ENCODE measurements at regions not wholly inside any gene's neighbourhood (a gene's known extent, or its start where the extent isn't known, plus 50 kb on each side); places are given as distances from the start of the nearest gene placed in this dataset.

DNA sequence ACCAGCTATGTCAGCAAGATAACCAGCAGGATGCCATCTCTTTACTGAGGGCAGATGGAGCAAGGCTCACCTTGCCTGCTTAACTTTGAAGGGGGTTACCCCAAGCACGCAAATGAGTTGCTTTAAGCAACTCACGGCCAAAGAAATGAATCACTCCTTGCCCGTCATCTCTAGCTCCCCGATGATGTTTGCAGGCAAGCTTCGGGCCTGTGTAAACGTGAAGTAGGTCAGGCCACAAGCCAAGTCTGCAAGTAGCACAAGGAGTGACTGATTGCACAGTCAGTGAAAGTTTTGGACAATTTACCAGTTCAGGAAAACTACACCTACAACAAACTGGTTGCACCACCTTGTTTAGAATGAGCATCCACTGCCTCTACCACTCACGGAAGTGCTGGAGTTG is 699.7 kb upstream of the TBX3 start:
- H3K4me2 ChIP-seq (ENCODE audit: insufficient read depth, low read length): no peak overlapping the region
- no peaks in the 10 kb centered on the region for H4K20me1 ChIP-seq (replicated peaks; ENCODE audit: control insufficient read depth, insufficient read depth, low read length)
- TF ChIP-seq, protein P1, sequence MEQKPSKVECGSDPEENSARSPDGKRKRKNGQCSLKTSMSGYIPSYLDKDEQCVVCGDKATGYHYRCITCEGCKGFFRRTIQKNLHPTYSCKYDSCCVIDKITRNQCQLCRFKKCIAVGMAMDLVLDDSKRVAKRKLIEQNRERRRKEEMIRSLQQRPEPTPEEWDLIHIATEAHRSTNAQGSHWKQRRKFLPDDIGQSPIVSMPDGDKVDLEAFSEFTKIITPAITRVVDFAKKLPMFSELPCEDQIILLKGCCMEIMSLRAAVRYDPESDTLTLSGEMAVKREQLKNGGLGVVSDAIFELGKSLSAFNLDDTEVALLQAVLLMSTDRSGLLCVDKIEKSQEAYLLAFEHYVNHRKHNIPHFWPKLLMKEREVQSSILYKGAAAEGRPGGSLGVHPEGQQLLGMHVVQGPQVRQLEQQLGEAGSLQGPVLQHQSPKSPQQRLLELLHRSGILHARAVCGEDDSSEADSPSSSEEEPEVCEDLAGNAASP (IDR thresholded peaks at IDR 0.05): no peak
- TF ChIP-seq KLF16 (IDR thresholded peaks at IDR 0.05): no peak
- TF ChIP-seq PHTF2 (CRISPR knock-in tag; IDR thresholded peaks at IDR 0.05): no peak
- TF ChIP-seq, protein P2, sequence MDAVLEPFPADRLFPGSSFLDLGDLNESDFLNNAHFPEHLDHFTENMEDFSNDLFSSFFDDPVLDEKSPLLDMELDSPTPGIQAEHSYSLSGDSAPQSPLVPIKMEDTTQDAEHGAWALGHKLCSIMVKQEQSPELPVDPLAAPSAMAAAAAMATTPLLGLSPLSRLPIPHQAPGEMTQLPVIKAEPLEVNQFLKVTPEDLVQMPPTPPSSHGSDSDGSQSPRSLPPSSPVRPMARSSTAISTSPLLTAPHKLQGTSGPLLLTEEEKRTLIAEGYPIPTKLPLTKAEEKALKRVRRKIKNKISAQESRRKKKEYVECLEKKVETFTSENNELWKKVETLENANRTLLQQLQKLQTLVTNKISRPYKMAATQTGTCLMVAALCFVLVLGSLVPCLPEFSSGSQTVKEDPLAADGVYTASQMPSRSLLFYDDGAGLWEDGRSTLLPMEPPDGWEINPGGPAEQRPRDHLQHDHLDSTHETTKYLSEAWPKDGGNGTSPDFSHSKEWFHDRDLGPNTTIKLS (IDR thresholded peaks at IDR 0.05; ENCODE audit: borderline replicate concordance, low read depth): no peak
- TF ChIP-seq, protein P3, sequence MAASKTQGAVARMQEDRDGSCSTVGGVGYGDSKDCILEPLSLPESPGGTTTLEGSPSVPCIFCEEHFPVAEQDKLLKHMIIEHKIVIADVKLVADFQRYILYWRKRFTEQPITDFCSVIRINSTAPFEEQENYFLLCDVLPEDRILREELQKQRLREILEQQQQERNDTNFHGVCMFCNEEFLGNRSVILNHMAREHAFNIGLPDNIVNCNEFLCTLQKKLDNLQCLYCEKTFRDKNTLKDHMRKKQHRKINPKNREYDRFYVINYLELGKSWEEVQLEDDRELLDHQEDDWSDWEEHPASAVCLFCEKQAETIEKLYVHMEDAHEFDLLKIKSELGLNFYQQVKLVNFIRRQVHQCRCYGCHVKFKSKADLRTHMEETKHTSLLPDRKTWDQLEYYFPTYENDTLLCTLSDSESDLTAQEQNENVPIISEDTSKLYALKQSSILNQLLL (CRISPR knock-in tag; IDR thresholded peaks at IDR 0.05; ENCODE audit: borderline replicate concordance): no peak
- TF ChIP-seq, protein P4, sequence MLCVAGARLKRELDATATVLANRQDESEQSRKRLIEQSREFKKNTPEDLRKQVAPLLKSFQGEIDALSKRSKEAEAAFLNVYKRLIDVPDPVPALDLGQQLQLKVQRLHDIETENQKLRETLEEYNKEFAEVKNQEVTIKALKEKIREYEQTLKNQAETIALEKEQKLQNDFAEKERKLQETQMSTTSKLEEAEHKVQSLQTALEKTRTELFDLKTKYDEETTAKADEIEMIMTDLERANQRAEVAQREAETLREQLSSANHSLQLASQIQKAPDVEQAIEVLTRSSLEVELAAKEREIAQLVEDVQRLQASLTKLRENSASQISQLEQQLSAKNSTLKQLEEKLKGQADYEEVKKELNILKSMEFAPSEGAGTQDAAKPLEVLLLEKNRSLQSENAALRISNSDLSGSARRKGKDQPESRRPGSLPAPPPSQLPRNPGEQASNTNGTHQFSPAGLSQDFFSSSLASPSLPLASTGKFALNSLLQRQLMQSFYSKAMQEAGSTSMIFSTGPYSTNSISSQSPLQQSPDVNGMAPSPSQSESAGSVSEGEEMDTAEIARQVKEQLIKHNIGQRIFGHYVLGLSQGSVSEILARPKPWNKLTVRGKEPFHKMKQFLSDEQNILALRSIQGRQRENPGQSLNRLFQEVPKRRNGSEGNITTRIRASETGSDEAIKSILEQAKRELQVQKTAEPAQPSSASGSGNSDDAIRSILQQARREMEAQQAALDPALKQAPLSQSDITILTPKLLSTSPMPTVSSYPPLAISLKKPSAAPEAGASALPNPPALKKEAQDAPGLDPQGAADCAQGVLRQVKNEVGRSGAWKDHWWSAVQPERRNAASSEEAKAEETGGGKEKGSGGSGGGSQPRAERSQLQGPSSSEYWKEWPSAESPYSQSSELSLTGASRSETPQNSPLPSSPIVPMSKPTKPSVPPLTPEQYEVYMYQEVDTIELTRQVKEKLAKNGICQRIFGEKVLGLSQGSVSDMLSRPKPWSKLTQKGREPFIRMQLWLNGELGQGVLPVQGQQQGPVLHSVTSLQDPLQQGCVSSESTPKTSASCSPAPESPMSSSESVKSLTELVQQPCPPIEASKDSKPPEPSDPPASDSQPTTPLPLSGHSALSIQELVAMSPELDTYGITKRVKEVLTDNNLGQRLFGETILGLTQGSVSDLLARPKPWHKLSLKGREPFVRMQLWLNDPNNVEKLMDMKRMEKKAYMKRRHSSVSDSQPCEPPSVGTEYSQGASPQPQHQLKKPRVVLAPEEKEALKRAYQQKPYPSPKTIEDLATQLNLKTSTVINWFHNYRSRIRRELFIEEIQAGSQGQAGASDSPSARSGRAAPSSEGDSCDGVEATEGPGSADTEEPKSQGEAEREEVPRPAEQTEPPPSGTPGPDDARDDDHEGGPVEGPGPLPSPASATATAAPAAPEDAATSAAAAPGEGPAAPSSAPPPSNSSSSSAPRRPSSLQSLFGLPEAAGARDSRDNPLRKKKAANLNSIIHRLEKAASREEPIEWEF (CRISPR knock-in tag; IDR thresholded peaks at IDR 0.05): no peak
- no peak for TF ChIP-seq ZNF41 (CRISPR knock-in tag; conservative IDR thresholded peaks at IDR 0.05)
- TF ChIP-seq ILF3 (IDR thresholded peaks at IDR 0.05; ENCODE audit: borderline replicate concordance): no peak
- no peak for TF ChIP-seq ZNF143 (CRISPR knock-in tag; IDR thresholded peaks at IDR 0.05)
- TF ChIP-seq PYGO2 (tag; IDR thresholded peaks at IDR 0.05): no peak
- no peak for TF ChIP-seq RBBP5 (IDR thresholded peaks at IDR 0.05; ENCODE audit: borderline replicate concordance, insufficient read depth, low read length, poor library complexity, severe bottlenecking)
- no peak for TF ChIP-seq ZFP36 (IDR thresholded peaks at IDR 0.05; ENCODE audit: low read depth, low read length, partially characterized antibody)
- TF ChIP-seq SRSF1 (IDR thresholded peaks at IDR 0.05; ENCODE audit: low read depth, low read length): no peak
- no peak overlapping the region for H3K27ac ChIP-seq (ENCODE audit: extremely low read depth, low read depth, low read length)
- ChIA-PET CTCF (ENCODE audit: low intra/inter-chr PET ratio) (no interaction called here), POLR2A (no interaction called here)
- DNase-seq (ENCODE audit: extremely low read depth in 1 of 4, low spot score in 3 of 4) (no peak), FAIRE-seq (no peak), ATAC-seq (no peak)
- H3K4me1 ChIP-seq (replicated peaks in 1 of 2; ENCODE audit: control insufficient read depth in 2 of 2, insufficient read depth in 2 of 2, low read length in 2 of 2): no peaks in the 10 kb centered on the region
- peaks cover 0 to 14% of the 10 kb centered on the region in 2 experiments; a peak in 3 of 5 replicates for H3K27me3 ChIP-seq (ENCODE audit: control insufficient read depth in 2 of 2, insufficient read depth in 2 of 2, low read length in 2 of 2)
- intact Hi-C loops (cut with micrococcal nuclease): no loop called here
- no peak overlapping the region for H3K4me3 ChIP-seq
- no peaks in the 10 kb centered on the region for H3K9me3 ChIP-seq (replicated peaks; ENCODE audit: control insufficient read depth, insufficient read depth, low read depth, low read length)
- 2% methylated on average over 7 of the region's 7 CpGs for WGBS (ENCODE audit: insufficient coverage, low coverage, missing lambda C conversion rate)
- H2AFZ ChIP-seq (ENCODE audit: low read depth, low read length): no peak overlapping the region
- no TSS peak for BruUV-seq (replicated peaks)
- H3K9me1 ChIP-seq (ENCODE audit: control insufficient read depth, insufficient read depth, low read length): no peaks in the 10 kb centered on the region
- no peak overlapping the region for H3K9ac ChIP-seq (ENCODE audit: insufficient read depth in 1 of 2, low read depth in 2 of 2, low read length in 2 of 2)
- no peaks in the 10 kb centered on the region for H3K79me2 ChIP-seq (ENCODE audit: control insufficient read depth, insufficient read depth, low read length)
- in situ Hi-C loops (cut with MboI): no loop called here
- no peaks in the 10 kb centered on the region for H3K36me3 ChIP-seq (ENCODE audit: control insufficient read depth, insufficient read depth, low read length)

Measured in K562 (cell line).